Left ventricle myocardium inferior (tissue), 1 donor: ENCODE measurements at regions not wholly inside any gene's neighbourhood (a gene's known extent, or its start where the extent isn't known, plus 50 kb on each side); places are given as distances from the start of the nearest gene placed in this dataset.

Source experiments
- DNase-seq: peaks from one replicate; pipeline ENCODE4 v3.0.0-alpha.2; 2020
- H3K27ac ChIP-seq: fragments of 200-600 bp; replicated peaks from 2 replicates; pipeline ENCODE4 v1.8.0; 2021
- H3K27me3 ChIP-seq: fragments of 200-600 bp; 2 replicates; pipeline ENCODE4 v1.8.0; 2021; ENCODE audit warnings: low read depth
- H3K36me3 ChIP-seq: fragments of 200-600 bp; 2 replicates; pipeline ENCODE4 v1.8.0; 2021
- H3K4me1 ChIP-seq: fragments of 200-600 bp; 2 replicates; pipeline ENCODE4 v1.8.0; 2021
- H3K4me3 ChIP-seq: fragments of 200-600 bp; 2 replicates; pipeline ENCODE4 v1.8.0; 2021; ENCODE audit warnings: mild to moderate bottlenecking, moderate library complexity
- H3K9me3 ChIP-seq: fragments of 200-600 bp; replicated peaks from 2 replicates; pipeline ENCODE4 v1.8.0; 2021
- intact Hi-C: fragments of 100-400 bp; cut with micrococcal nuclease; formaldehyde crosslinking; loops from one replicate; pipeline ENCODE4 v1.11.0; 2022
- TF ChIP-seq, protein P1 (sequence below): fragments of 200-600 bp; IDR thresholded peaks from 2 replicates; pipeline ENCODE4 v1.8.0; 2021; ENCODE audit warnings: antibody characterized with exemption, mild to moderate bottlenecking, borderline replicate concordance
- donor health status: DM: no; HTN: yes; CAD: no; lungs with severe emphysema.

DNA sequence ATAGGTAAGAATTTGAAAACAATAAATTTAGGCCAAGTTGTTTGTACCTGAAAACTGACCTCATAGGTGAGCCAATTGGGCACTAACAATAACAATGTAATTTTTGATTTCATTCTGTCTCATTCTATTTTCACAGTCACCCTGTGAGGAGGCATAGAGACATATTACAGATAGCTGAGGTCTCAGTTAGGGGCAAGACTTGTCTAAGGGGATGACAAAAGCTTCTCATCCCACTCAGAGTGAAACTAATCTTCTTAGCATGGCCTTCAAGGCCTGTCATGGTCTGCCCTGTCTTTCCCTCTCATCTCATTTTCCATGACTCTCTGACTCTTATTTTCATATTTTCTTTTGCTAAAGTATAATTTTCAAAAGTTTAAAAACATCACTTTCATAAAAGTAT is 562.0 kb upstream of the TNP1 start:
- Histone ChIP-seq H3K4me1 (no peaks in the 10 kb centered on the region), H3K27ac (no peak overlapping the region), H3K9me3 (peaks cover 7% of the 10 kb centered on the region), H3K27me3 (no peaks in the 10 kb centered on the region), H3K36me3 (peaks cover 9% of the 10 kb centered on the region), H3K4me3 (no peak overlapping the region)
- intact Hi-C loops = no loop called here
- no peak for DNase-seq
- TF ChIP-seq, protein P1, sequence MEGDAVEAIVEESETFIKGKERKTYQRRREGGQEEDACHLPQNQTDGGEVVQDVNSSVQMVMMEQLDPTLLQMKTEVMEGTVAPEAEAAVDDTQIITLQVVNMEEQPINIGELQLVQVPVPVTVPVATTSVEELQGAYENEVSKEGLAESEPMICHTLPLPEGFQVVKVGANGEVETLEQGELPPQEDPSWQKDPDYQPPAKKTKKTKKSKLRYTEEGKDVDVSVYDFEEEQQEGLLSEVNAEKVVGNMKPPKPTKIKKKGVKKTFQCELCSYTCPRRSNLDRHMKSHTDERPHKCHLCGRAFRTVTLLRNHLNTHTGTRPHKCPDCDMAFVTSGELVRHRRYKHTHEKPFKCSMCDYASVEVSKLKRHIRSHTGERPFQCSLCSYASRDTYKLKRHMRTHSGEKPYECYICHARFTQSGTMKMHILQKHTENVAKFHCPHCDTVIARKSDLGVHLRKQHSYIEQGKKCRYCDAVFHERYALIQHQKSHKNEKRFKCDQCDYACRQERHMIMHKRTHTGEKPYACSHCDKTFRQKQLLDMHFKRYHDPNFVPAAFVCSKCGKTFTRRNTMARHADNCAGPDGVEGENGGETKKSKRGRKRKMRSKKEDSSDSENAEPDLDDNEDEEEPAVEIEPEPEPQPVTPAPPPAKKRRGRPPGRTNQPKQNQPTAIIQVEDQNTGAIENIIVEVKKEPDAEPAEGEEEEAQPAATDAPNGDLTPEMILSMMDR = no peak

DNA sequence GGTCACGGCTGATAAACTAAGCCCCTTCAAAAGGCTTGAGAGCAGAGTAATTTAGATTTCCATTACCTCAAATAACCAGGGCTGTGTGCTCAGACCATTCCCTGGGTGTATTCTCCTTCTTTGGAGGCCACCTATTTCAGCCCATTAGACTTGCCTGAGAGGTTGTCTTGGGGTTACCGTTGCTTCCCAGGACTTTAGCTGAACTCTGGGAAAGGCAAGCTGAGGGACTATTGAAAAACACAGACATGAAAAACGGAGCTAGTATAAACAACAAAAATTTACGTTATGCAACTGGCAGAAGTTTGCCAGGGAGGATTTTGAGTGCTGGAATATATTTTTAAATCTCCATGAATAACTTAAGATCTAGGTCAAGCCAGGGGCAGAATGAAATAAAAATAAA is 561.0 kb upstream of the TNP1 start:
- Histone ChIP-seq H3K9me3 (peaks cover 7% of the 10 kb centered on the region), H3K4me1 (no peaks in the 10 kb centered on the region), H3K27me3 (no peaks in the 10 kb centered on the region), H3K4me3 (no peak overlapping the region), H3K36me3 (peaks cover 9% of the 10 kb centered on the region), H3K27ac (no peak overlapping the region)
- no peak for DNase-seq
- intact Hi-C loops = no loop called here
- TF ChIP-seq, protein P1 = no peak

DNA sequence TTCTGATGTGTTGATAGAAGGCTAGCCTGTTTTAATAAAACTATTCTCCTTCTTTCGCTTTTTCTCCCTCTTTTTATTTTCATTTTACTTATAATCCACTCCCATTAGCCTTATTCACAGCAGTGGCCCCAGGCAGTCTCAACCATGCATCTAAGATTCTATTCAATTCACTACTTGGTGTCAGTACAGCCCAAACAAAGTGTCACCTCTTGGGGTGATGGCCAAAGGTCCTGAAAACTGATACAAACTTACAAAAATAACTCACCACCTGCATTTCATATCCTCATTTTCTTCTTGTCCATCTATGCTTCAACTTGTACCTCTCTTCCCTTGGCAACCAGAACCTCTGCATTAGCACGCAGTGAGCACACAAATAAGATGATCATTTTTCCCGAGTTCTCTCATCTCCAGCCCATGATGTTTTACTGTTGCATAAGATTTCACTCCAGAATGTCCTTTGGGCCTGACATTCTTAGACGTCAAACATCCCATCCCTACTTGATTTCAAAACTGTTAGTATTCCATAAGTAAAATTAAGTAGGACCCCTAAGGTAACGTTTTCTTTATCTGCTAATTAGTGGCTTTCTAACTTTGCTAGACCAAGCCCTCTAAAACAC is 559.3 kb upstream of the TNP1 start:
- no peak overlapping the region for H3K27ac ChIP-seq
- TF ChIP-seq, protein P1 = no peak
- H3K27me3 ChIP-seq = no peaks in the 10 kb centered on the region
- H3K36me3 ChIP-seq = no peaks in the 10 kb centered on the region
- intact Hi-C loops = no loop called here
- DNase-seq = no peak
- H3K9me3 ChIP-seq = no peaks in the 10 kb centered on the region
- no peaks in the 10 kb centered on the region for H3K4me1 ChIP-seq
- no peak overlapping the region for H3K4me3 ChIP-seq

DNA sequence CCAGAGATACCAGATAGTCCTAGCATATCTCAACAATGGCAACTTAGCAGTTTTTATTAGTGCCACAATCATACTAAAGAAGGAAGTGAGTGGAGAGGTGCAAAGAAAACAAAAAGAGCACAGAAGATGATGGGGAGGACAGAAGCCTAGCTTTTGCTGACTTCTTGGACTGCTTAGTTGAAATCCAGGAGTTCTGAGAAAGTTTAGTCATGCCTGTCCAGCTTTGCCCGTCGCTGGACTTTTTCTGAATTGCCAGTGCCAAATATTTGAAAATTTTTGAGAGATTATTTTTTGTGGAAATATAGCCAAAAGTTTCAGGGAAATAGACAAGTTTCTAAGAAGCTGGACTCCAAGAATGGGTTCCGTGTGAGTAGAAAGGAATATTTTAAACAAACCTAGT is 558.7 kb upstream of the TNP1 start:
- TF ChIP-seq, protein P1 = no peak
- Histone ChIP-seq H3K4me3 (no peak overlapping the region), H3K27me3 (no peaks in the 10 kb centered on the region), H3K4me1 (no peaks in the 10 kb centered on the region), H3K27ac (no peak overlapping the region), H3K9me3 (no peaks in the 10 kb centered on the region), H3K36me3 (no peaks in the 10 kb centered on the region)
- DNase-seq = no peak
- intact Hi-C loops = no loop called here

DNA sequence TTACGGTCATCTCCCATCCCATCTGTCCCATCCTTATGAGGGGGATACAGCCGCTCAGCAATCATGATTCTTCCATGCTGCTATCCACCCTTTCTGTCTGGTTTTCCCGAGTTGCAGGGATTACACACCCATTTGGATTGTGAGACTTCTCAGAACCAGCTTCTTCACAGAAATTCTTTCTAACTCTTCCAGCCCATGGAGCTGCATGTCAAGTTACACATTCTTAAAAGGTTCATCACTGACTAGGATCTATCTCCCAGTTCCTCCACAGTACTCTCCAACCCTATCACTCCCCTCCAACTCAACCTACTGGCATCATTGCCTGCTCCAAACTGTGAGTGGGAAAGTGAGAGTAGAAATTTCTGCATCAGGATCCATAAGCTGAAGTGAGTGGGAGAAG is 558.2 kb upstream of the TNP1 start:
- DNase-seq = no peak
- no peak overlapping the region for H3K27ac ChIP-seq
- H3K4me1 ChIP-seq = peaks cover 4% of the 10 kb centered on the region
- H3K9me3 ChIP-seq = no peaks in the 10 kb centered on the region
- H3K27me3 ChIP-seq = no peaks in the 10 kb centered on the region
- H3K4me3 ChIP-seq = no peak overlapping the region
- no peaks in the 10 kb centered on the region for H3K36me3 ChIP-seq
- TF ChIP-seq, protein P1 = no peak
- intact Hi-C loops = no loop called here

DNA sequence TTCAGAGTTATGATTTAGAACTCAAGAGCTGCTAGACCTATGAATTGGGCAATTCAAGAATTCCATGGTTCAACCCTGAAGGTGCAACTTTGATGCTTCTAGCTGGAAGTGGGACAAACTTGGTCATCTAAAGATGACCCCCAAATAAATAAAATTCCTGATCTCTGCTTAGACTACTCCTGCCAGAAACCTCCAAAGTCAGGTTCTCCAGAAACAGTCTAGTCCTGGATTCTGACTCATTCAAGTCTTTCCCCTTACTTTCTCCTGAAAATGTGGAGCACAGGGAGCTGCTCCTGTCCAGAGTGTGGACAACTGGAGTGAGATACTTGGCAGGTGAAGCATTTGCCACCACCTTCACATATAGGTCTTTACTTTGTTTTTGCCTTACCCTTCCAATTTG is 557.7 kb upstream of the TNP1 start:
- DNase-seq = no peak
- H3K9me3 ChIP-seq = no peaks in the 10 kb centered on the region
- intact Hi-C loops = no loop called here
- H3K4me1 ChIP-seq = peaks cover 10% of the 10 kb centered on the region
- TF ChIP-seq, protein P1 = no peak
- H3K36me3 ChIP-seq = no peaks in the 10 kb centered on the region
- no peak overlapping the region for H3K27ac ChIP-seq
- no peak overlapping the region for H3K4me3 ChIP-seq
- no peaks in the 10 kb centered on the region for H3K27me3 ChIP-seq
